LHCN-M2 (cell line): ENCODE measurements at regions not wholly inside any gene's neighbourhood (a gene's known extent, or its start where the extent isn't known, plus 50 kb on each side); places are given as distances from the start of the nearest gene placed in this dataset.

Experiments
- DNase-seq: peaks from one replicate; pipeline ENCODE4 v3.0.0-alpha.2; 2012; ENCODE audit warnings: low read depth

GRCh38 chr16:80356365-80356764 is 184.4 kb upstream of the DYNLRB2 start:
- DNase-seq, result no peak

- DNase-seq, result no peak
Observed at GRCh38 chr16:80355335-80355734, 185.5 kb upstream of the DYNLRB2 start.

GRCh38 chr16:80350061-80350460 is 190.7 kb upstream of the DYNLRB2 start:
- DNase-seq, result no peak

DNA sequence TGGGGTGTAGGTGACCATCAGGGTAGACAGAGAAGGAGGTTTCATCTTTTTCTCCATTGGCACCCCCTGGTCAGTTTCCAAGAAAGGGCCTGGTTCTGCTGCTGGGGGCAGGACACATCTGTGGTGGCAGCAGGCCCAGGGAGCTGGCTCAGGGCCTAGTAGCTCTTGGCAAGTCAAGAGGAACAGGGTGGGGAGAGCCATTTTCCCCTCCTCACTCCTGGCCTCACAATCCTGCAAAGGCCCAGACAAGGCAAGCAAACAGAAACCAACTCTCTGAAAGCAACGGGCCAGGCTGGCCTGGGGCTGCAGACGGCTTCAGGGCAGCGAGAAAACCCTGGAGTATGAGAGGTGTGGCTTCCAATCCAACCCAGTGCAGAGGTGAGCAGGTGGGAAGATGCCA is 192.9 kb upstream of the DYNLRB2 start:
- no peak for DNase-seq

- DNase-seq, result no peak
Observed at GRCh38 chr16:80347002-80347401, 193.8 kb upstream of the DYNLRB2 start.

GRCh38 chr16:80346111-80346632 is 194.6 kb upstream of the DYNLRB2 start:
- peak; percentile 73 for DNase-seq

DNA sequence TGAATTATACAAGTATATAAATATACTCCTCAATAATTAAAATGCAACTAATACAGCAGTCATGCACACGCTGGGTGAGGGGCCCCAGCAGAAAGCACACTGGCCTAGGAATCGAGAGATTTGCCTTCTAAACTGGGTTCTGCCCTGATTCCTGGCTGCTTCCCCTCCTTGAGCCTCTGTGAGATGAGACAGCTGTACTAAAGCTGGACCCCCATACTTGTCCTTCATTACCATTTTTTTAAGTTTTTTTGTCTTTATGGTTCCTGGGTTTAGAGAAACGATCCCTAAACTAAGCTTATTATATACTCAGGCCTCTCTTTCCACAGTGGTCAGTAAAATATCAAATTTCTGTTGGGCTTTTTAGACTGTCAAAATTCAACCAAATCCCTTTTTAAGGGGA is 195.1 kb upstream of the DYNLRB2 start:
- DNase-seq, result no peak

- DNase-seq, result no peak
Observed at GRCh38 chr16:80344570-80344969, 196.2 kb upstream of the DYNLRB2 start.

GRCh38 chr16:80341263-80341662 is 199.5 kb upstream of the DYNLRB2 start:
- DNase-seq, result no peak

DNA sequence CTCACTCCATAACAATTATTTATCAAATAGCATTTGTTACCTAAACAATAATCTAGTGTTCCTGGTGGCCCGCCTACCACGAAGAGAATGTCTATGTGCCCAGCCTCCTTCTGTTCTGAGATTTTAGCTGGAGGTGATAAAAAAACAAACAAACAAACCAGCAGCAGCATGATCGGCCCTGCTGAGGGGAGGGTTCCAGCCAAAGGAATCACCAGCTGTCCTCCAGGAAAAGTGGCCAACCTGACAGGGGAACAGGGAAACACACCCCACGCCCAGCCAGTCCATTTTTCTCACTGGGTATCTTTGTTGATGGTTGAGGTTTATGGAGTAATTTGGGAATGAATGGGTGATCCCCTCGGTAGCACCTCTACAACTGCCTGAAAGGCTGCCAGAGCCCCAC is 203.0 kb upstream of the DYNLRB2 start:
- DNase-seq, result no peak

- DNase-seq, result no peak
Observed at GRCh38 chr16:80330803-80331202, 210.0 kb upstream of the DYNLRB2 start.

DNA sequence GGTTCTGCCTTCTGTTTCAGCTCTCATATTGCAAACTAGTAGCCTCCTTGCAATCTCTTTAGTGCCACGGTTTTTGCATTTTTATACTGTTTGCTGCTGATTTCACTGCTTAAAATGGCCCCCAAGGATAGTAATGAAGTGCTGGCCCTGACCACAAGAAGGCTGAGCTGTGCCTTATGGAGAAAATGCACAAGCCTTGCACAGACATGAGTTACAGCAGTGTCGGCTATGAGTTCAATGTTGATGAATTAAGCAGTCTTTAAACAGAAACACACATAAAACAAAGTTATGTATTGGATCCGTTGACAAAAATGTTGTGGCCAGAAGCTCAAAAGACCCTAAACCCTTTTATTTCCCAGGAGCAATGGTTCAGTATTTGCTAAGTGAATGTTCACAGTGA is 210.6 kb upstream of the DYNLRB2 start:
- no peak for DNase-seq

DNA sequence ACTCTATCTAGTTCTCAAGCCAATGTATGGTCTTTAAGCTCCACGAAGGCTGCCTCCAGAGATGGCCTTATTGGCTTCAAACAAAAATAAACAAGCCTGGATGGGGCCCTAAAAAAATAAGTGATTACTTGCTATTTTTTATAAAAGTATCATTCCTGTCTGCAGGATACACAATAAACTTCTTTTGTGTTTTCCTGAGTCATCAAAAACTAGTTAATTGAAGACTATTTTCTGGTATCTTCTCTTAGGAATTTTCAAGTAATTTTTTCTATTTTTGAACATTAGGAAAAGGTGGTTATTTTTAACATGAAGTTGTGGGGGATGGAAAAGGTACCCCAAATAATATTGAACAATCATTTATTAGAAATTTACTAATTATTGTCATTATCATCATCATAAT is 213.1 kb upstream of the DYNLRB2 start:
- DNase-seq, result no peak

- DNase-seq, result no peak
Observed at GRCh38 chr16:80324371-80324770, 216.4 kb upstream of the DYNLRB2 start.

DNA sequence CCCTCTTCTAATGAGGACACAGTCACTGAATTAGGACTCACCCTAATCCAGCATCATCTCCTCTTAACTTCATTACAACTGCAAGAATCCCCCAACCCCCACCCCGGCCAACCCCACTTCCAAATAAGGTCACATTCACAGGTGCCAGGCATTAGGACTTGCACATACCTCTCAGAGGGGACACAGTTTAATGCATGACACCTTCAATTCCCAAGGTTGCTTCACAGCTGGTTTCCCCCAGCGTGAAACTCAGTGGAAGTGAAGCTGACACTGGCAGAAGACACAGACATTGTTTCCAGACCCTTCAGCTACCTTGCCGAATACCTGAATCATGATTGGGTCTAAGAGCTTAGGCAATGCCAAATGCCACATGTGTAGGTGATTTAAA is 217.0 kb upstream of the DYNLRB2 start:
- no peak for DNase-seq

- no peak for DNase-seq
Observed at GRCh38 chr16:80323187-80323807, 217.5 kb upstream of the DYNLRB2 start.

DNA sequence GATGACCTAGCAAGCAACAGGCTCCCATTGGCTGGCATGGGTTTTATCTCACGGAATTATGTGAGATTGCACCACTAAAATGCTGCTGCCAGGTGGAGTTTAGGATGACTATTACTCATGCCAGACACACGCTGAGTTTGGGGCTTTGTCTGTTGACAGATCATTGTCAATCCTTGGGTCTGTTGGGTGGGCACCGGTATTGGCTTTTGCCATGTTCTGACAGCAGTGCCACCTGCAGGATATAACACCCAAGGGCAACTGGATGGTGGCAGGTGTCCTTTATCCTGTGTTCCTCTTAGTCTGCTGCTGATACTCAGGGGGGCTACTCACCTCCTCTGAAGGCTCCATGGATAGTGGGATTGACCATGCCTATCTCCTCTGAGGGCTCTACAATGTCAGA is 221.6 kb upstream of the DYNLRB2 start:
- DNase-seq, result peak; percentile 30

DNA sequence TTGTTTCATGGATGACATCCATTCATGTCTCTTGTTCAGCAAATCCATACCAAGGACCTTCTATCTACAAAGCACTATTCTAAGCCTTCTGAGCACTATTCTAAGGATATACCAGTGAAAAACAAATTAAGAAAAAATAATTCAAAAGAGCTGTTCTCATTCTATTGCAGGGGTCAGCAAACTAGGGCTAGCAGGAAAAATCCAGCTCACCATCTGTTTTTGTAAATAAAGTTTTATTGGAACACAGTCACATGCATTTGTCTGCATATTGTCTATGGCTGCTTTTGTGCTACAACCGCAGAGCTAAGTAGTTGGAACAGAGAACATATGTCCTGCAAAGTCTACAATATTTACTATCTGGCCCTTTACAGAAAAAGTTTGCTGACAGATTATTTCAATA is 222.7 kb upstream of the DYNLRB2 start:
- no peak for DNase-seq

DNA sequence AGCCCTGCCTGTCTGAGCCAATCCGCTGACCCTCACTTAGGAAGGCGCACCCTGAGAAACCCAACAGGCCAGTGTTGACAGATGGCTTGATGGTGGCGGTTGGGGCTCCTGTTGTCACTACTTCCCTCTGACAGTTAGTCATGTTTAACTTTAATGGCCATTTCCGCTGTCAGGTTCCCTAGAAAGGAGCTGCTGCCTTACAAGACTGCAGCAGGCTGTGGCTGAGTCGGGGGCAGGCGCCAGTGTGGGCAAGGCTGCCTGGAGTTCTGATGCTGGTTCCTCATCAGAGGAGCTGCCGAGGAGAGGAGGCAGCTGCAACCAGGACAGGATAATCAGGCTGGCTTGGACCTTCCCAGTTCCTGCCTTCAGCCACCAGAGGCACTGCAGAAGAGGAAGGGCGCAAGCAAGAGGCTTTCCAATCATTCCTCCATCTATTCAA is 223.2 kb upstream of the DYNLRB2 start:
- no peak for DNase-seq

DNA sequence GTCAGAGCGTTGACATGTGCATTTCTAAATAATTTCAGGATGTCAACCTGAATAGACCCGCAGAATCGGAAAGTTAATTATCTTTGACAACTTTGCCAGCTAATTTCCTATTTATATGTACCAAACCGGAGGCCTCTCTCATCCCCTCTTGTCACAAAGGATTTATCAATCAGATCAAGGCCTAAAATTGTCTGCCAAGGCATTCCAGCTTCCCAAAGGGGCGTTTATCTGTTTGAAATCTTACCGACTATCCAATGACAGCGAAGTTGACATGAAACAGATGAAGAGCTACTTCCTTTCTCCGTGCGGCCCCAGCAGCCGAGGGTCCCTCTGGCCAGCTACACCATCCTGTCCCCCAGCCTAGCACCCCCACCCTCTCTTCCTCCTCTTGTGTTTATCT is 223.7 kb upstream of the DYNLRB2 start:
- DNase-seq, result no peak

GRCh38 chr16:80314042-80314441 is 226.8 kb upstream of the DYNLRB2 start:
- no peak for DNase-seq

- DNase-seq, result peak; percentile 10
Observed at GRCh38 chr16:80309178-80309577, 231.6 kb upstream of the DYNLRB2 start.

- no peak for DNase-seq
Observed at GRCh38 chr16:80305410-80305809, 235.4 kb upstream of the DYNLRB2 start.

DNA sequence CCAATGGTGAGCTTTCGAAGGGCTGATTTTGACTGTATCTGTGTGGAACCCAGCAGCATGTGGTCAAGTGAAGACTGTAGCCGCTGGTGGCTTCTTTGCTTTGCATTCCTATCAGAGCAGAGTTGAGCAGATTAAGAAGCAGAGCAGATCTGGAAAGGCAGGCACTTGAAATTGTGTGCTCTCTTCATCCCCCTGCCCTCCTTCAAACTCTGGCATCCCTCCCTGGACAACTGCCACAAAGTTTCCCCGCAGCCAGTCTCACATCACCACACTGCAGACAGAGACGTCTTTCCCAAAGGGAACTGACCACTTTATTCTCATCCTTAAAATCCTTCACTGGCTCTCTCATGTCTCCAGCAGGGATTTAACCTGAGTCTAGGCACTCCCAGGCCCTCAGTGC is 237.1 kb upstream of the DYNLRB2 start:
- DNase-seq, result no peak
